ENCODE measurements at regions not wholly inside any gene's neighbourhood (a gene's known extent, or its start where the extent isn't known, plus 50 kb on each side); places are given as distances from the start of the nearest gene placed in this dataset.

DNA sequence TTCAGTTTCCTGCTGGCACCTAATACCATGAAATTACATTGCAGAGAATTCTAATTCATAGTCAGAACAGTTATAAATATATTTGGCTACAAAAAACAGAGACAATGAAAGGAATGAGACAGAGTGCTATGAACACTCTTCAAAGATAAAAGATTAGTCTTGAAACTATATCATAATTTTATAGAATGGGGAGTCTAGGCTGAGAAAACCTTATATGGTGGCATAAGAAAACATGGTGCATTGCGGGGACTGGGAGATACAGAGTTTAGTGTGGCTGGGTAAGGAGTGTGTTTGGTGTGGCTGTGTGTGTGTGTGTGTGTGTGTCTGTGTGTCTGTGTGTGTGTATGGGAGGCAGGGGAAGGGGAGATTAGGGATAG lies 64.5 kb upstream of the CTLA4 start:
- H2AFZ ChIP-seq (ENCODE audit: low read depth, low read length, severe bottlenecking), result no peak overlapping the region
- no peak for TF ChIP-seq EZH2phosphoT487 (conservative IDR thresholded peaks at IDR 0.05; ENCODE audit: low read length)
- TF ChIP-seq, protein P1, sequence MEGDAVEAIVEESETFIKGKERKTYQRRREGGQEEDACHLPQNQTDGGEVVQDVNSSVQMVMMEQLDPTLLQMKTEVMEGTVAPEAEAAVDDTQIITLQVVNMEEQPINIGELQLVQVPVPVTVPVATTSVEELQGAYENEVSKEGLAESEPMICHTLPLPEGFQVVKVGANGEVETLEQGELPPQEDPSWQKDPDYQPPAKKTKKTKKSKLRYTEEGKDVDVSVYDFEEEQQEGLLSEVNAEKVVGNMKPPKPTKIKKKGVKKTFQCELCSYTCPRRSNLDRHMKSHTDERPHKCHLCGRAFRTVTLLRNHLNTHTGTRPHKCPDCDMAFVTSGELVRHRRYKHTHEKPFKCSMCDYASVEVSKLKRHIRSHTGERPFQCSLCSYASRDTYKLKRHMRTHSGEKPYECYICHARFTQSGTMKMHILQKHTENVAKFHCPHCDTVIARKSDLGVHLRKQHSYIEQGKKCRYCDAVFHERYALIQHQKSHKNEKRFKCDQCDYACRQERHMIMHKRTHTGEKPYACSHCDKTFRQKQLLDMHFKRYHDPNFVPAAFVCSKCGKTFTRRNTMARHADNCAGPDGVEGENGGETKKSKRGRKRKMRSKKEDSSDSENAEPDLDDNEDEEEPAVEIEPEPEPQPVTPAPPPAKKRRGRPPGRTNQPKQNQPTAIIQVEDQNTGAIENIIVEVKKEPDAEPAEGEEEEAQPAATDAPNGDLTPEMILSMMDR (IDR thresholded peaks at IDR 0.05; ENCODE audit: insufficient read depth, low read length, poor library complexity, severe bottlenecking), result no peak
- no peaks in the 10 kb centered on the region for H3K9me2 ChIP-seq (replicated peaks; ENCODE audit: insufficient read depth, low read length)
- H3K36me3 ChIP-seq (ENCODE audit: low read length), result no peaks in the 10 kb centered on the region
- H4K20me1 ChIP-seq (ENCODE audit: low read depth, low read length), result no peaks in the 10 kb centered on the region
- no peak overlapping the region for H3K9ac ChIP-seq (ENCODE audit: low read length)
- H3K79me2 ChIP-seq (ENCODE audit: insufficient read depth, low read length), result no peaks in the 10 kb centered on the region
- no peaks in the 10 kb centered on the region for H3K9me3 ChIP-seq (ENCODE audit: insufficient read depth, low read length)
- no peak overlapping the region for H3K27ac ChIP-seq (ENCODE audit: low read depth, low read length)
- no peak overlapping the region for H3K4me2 ChIP-seq (ENCODE audit: low read depth, low read length, poor library complexity, severe bottlenecking)
- H3K4me3 ChIP-seq (ENCODE audit: insufficient read depth, low read length, poor library complexity, severe bottlenecking), result no peak overlapping the region
- H3K27me3 ChIP-seq (ENCODE audit: low read length), result no peaks in the 10 kb centered on the region
- H3F3A ChIP-seq (ENCODE audit: insufficient read depth), result no peaks in the 10 kb centered on the region

- Histone ChIP-seq H3F3A (ENCODE audit: insufficient read depth) (no peaks in the 10 kb centered on the region), H3K9me2 (replicated peaks; ENCODE audit: insufficient read depth, low read length) (no peaks in the 10 kb centered on the region), H3K4me3 (ENCODE audit: insufficient read depth, low read length, poor library complexity, severe bottlenecking) (no peak overlapping the region), H3K27ac (ENCODE audit: low read depth, low read length) (no peak overlapping the region), H3K4me2 (ENCODE audit: low read depth, low read length, poor library complexity, severe bottlenecking) (no peak overlapping the region), H3K36me3 (ENCODE audit: low read length) (no peaks in the 10 kb centered on the region), H3K9me3 (ENCODE audit: insufficient read depth, low read length) (no peaks in the 10 kb centered on the region), H4K20me1 (ENCODE audit: low read depth, low read length) (no peaks in the 10 kb centered on the region), H2AFZ (ENCODE audit: low read depth, low read length, severe bottlenecking) (no peak overlapping the region), H3K9ac (ENCODE audit: low read length) (no peak overlapping the region), H3K79me2 (ENCODE audit: insufficient read depth, low read length) (no peaks in the 10 kb centered on the region), H3K27me3 (ENCODE audit: low read length) (no peaks in the 10 kb centered on the region)
- TF ChIP-seq, protein P1 (IDR thresholded peaks at IDR 0.05; ENCODE audit: insufficient read depth, low read length, poor library complexity, severe bottlenecking), result no peak
- TF ChIP-seq EZH2phosphoT487 (conservative IDR thresholded peaks at IDR 0.05; ENCODE audit: low read length), result no peak
Measured at GRCh38 chr2:203804070-203804469, 63.5 kb upstream of the CTLA4 start.

DNA sequence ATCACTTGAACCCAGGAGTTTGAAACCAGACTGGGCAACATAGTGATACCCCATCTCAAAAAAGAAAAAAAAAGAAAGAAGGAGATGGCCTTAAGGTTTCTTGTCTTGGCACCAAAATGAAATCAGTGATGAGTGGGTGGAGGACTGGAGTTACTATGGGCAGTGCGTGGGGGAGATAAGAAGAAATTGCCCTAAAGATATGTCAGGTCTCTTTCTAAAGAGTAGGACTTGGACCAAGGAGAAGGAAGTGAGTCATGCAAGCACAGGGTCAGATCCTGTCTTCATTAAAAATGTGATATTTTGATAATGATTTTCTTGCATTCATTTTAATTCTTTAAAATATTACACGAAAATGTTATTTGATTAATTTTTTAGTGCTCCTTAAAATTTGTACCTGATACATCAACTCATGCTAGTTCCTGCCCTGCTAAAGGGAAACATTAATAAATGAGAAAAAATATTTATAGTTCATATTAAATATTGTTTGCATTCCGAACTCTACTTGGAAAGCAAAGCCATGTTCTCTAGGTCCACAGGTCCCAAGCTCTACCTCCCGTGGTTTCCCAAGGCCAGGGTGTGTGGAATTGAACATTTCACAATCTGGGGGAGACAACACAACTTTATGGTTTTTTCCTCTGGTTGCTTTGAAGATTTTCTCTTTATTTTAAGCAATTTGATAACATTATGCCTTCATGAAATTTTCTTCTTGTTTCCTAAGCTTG lies 62.6 kb upstream of the CTLA4 start:
- no peak overlapping the region for H2AFZ ChIP-seq (ENCODE audit: low read depth, low read length, severe bottlenecking)
- H3K4me3 ChIP-seq (ENCODE audit: insufficient read depth, low read length, poor library complexity, severe bottlenecking), result no peak overlapping the region
- H3K36me3 ChIP-seq (ENCODE audit: low read length), result no peaks in the 10 kb centered on the region
- no peak overlapping the region for H3K4me2 ChIP-seq (ENCODE audit: low read depth, low read length, poor library complexity, severe bottlenecking)
- no peaks in the 10 kb centered on the region for H3K27me3 ChIP-seq (ENCODE audit: low read length)
- no peaks in the 10 kb centered on the region for H3K79me2 ChIP-seq (ENCODE audit: insufficient read depth, low read length)
- H3K9me2 ChIP-seq (replicated peaks; ENCODE audit: insufficient read depth, low read length), result no peaks in the 10 kb centered on the region
- TF ChIP-seq, protein P1 (IDR thresholded peaks at IDR 0.05; ENCODE audit: insufficient read depth, low read length, poor library complexity, severe bottlenecking), result no peak
- TF ChIP-seq EZH2phosphoT487 (conservative IDR thresholded peaks at IDR 0.05; ENCODE audit: low read length), result no peak
- no peaks in the 10 kb centered on the region for H4K20me1 ChIP-seq (ENCODE audit: low read depth, low read length)
- no peaks in the 10 kb centered on the region for H3K9me3 ChIP-seq (ENCODE audit: insufficient read depth, low read length)
- H3F3A ChIP-seq (ENCODE audit: insufficient read depth), result no peaks in the 10 kb centered on the region
- no peak overlapping the region for H3K27ac ChIP-seq (ENCODE audit: low read depth, low read length)
- H3K9ac ChIP-seq (ENCODE audit: low read length), result no peak overlapping the region

Data from SU-DHL-6 (cell line).